HEK293 (cell line): ENCODE measurements at regions not wholly inside any gene's neighbourhood (a gene's known extent, or its start where the extent isn't known, plus 50 kb on each side); places are given as distances from the start of the nearest gene placed in this dataset.

ENCODE experiments used
- CTCF ChIA-PET: fragments of 350-600 bp; formaldehyde crosslinking; extraction: SDS; loops from one replicate; lab custom pipeline; 2021; ENCODE audit warnings: antibody characterized with exemption; lab: Yijun Ruan, JAX
- POLR2A ChIA-PET: fragments of 300-600 bp; formaldehyde crosslinking; extraction: SDS; loops from one replicate; lab custom pipeline; 2020; ENCODE audit warnings: antibody characterized with exemption, inconsistent platforms; lab: Yijun Ruan, JAX
- H3K27ac ChIP-seq: fragments of 200-500 bp; sonication (Bioruptor generic); 2 replicates; pipeline ENCODE4 v1.5.1; 2014; ENCODE audit warnings: low read depth, low read length, control low read depth, inconsistent platforms; ENCODE audit errors: extremely low read depth
- H3K36me3 ChIP-seq, 2 experiments: fragments of 200-500 bp in 1 of 2; sonication (Bioruptor generic) in 1 of 2; 1 replicate in 1 of 2; 2 replicates in 1 of 2; pipeline ENCODE4 v1.5.1; 2014 to 2017; ENCODE audit warnings: inconsistent platforms in 2 of 2, low read length in 2 of 2; ENCODE audit not compliant: control insufficient read depth in 2 of 2, insufficient read depth in 1 of 2
- H3K4me1 ChIP-seq: fragments of 200-500 bp; sonication (Bioruptor generic); 2 replicates; pipeline ENCODE4 v1.5.1; 2014; ENCODE audit warnings: mild to moderate bottlenecking, low read length, inconsistent platforms; ENCODE audit not compliant: control insufficient read depth, insufficient read depth
- H3K4me3 ChIP-seq: 2 replicates; pipeline ENCODE4 v1.5.1; 2011; ENCODE audit warnings: low read depth, mild to moderate bottlenecking, control low read depth, low read length, moderate library complexity
- H3K9me3 ChIP-seq: fragments of 200-500 bp; sonication (Bioruptor generic); 2 replicates; pipeline ENCODE4 v1.5.1; 2014; ENCODE audit warnings: low read depth, low read length, inconsistent platforms; ENCODE audit not compliant: control insufficient read depth, insufficient read depth
- GLI4 ChIP-seq: fragments of 450-650 bp; formaldehyde crosslinking; IDR thresholded peaks from 2 replicates; pipeline ENCODE4 v1.5.1; 2016; ENCODE audit warnings: missing biosample characterization, missing genetic modification characterization
- KLF1 ChIP-seq: fragments of 450-650 bp; formaldehyde crosslinking; IDR thresholded peaks from 2 replicates; pipeline ENCODE4 v1.5.1; 2016; ENCODE audit warnings: missing biosample characterization, missing genetic modification characterization
- MYNN ChIP-seq: fragments of 450-650 bp; formaldehyde crosslinking; IDR thresholded peaks from 2 replicates; pipeline ENCODE4 v1.5.1; 2016; ENCODE audit warnings: missing biosample characterization, missing genetic modification characterization, borderline replicate concordance
- PRDM2 ChIP-seq: fragments of 450-650 bp; formaldehyde crosslinking; IDR thresholded peaks from 2 replicates; pipeline ENCODE4 v1.5.1; 2016; ENCODE audit warnings: missing biosample characterization, missing genetic modification characterization, borderline replicate concordance
- PRDM4 ChIP-seq: fragments of 450-650 bp; formaldehyde crosslinking; IDR thresholded peaks from 2 replicates; pipeline ENCODE4 v1.5.1; 2017; ENCODE audit warnings: missing biosample characterization, missing genetic modification characterization
- TCF7L2 ChIP-seq: IDR thresholded peaks from 2 replicates; pipeline ENCODE4 v1.6.1; 2011; ENCODE audit warnings: low read depth, mild to moderate bottlenecking, inconsistent platforms, low read length, moderate library complexity, borderline replicate concordance
- TSHZ1 ChIP-seq: fragments of 450-650 bp; formaldehyde crosslinking; IDR thresholded peaks from 2 replicates; pipeline ENCODE4 v1.5.1; 2016; ENCODE audit warnings: missing biosample characterization, missing genetic modification characterization, borderline replicate concordance
- ZBTB1 ChIP-seq: fragments of 450-650 bp; formaldehyde crosslinking; IDR thresholded peaks from 2 replicates; pipeline ENCODE4 v1.5.1; 2016; ENCODE audit warnings: missing biosample characterization, missing genetic modification characterization
- ZNF132 ChIP-seq: fragments of 450-650 bp; formaldehyde crosslinking; IDR thresholded peaks from 2 replicates; pipeline ENCODE4 v1.5.1; 2017; ENCODE audit warnings: missing biosample characterization, missing genetic modification characterization, borderline replicate concordance
- ZNF133 ChIP-seq: fragments of 450-650 bp; formaldehyde crosslinking; IDR thresholded peaks from 2 replicates; pipeline ENCODE4 v1.5.1; 2016; ENCODE audit warnings: missing biosample characterization, missing genetic modification characterization
- ZNF2 ChIP-seq: fragments of 450-650 bp; formaldehyde crosslinking; IDR thresholded peaks from 2 replicates; pipeline ENCODE4 v1.5.1; 2016; ENCODE audit warnings: missing biosample characterization, missing genetic modification characterization
- ZNF335 ChIP-seq: fragments of 450-650 bp; formaldehyde crosslinking; conservative IDR thresholded peaks from 2 replicates; pipeline ENCODE4 v1.5.1; 2016; ENCODE audit warnings: missing biosample characterization, missing genetic modification characterization
- ZNF391 ChIP-seq: fragments of 450-650 bp; formaldehyde crosslinking; IDR thresholded peaks from 2 replicates; pipeline ENCODE4 v1.5.1; 2016; ENCODE audit warnings: low read depth, missing biosample characterization, missing genetic modification characterization, borderline replicate concordance
- ZNF529 ChIP-seq: fragments of 450-650 bp; formaldehyde crosslinking; IDR thresholded peaks from 2 replicates; pipeline ENCODE4 v1.5.1; 2017; ENCODE audit warnings: missing genetic modification characterization, missing biosample characterization; ENCODE audit not compliant: insufficient replicate concordance
- ZNF544 ChIP-seq: fragments of 450-650 bp; formaldehyde crosslinking; IDR thresholded peaks from 2 replicates; pipeline ENCODE4 v1.5.0; 2017; ENCODE audit warnings: missing biosample characterization, missing genetic modification characterization
- ZNF561 ChIP-seq: fragments of 450-650 bp; IDR thresholded peaks from 2 replicates; pipeline ENCODE4 v1.5.1; 2018; ENCODE audit warnings: missing biosample characterization, missing genetic modification characterization, borderline replicate concordance
- ZSCAN23 ChIP-seq: fragments of 450-650 bp; formaldehyde crosslinking; IDR thresholded peaks from 2 replicates; pipeline ENCODE4 v1.5.1; 2016; ENCODE audit warnings: missing biosample characterization, missing genetic modification characterization

GRCh38 chr1:5365751-5366150 lies 626.5 kb downstream of the NPHP4 start:
- ChIA-PET POLR2A (no interaction called here), CTCF (no interaction called here)
- Histone ChIP-seq H3K4me1 (no peaks in the 10 kb centered on the region), H3K27ac (no peak overlapping the region)
- TF ChIP-seq ZNF529 (tag by site-specific recombination) (no peak), TSHZ1 (no peak), ZSCAN23 (tag by site-specific recombination) (no peak), ZNF2 (tag by site-specific recombination) (no peak), TCF7L2 (no peak)
- TF ChIP-seq, all 188 proteins: peak for 0
- H3K9me3 ChIP-seq = no peaks in the 10 kb centered on the region
- no peak overlapping the region for H3K4me3 ChIP-seq
- no peaks in the 10 kb centered on the region for H3K36me3 ChIP-seq

GRCh38 chr1:5364591-5364990 lies 627.6 kb downstream of the NPHP4 start:
- Histone ChIP-seq H3K4me1 (no peaks in the 10 kb centered on the region), H3K27ac (no peak overlapping the region), H3K36me3 (no peaks in the 10 kb centered on the region), H3K9me3 (no peaks in the 10 kb centered on the region), H3K4me3 (no peak overlapping the region)
- TF ChIP-seq ZNF391 (tag by site-specific recombination) (no peak), PRDM2 (tag by site-specific recombination) (no peak), PRDM4 (tag by site-specific recombination) (no peak), ZNF133 (tag by site-specific recombination) (no peak), ZNF335 (tag by site-specific recombination) (no peak), KLF1 (tag by site-specific recombination) (no peak), GLI4 (tag by site-specific recombination) (no peak), ZNF132 (tag by site-specific recombination) (no peak), ZNF561 (tag by site-specific recombination) (no peak), MYNN (tag by site-specific recombination) (no peak), ZNF544 (no peak), ZBTB1 (tag by site-specific recombination) (no peak)
- ChIA-PET POLR2A (no interaction called here), CTCF (no interaction called here)
